Mucosa of rectum (tissue), 2 donors: ENCODE measurements at regions not wholly inside any gene's neighbourhood (a gene's known extent, or its start where the extent isn't known, plus 50 kb on each side); places are given as distances from the start of the nearest gene placed in this dataset.

Source experiments
- H3K27ac ChIP-seq, 2 donors: one replicate each; pipeline ENCODE4 v1.7.0; 2013; ENCODE audit warnings: inconsistent platforms in 2 of 2, low read depth in 2 of 2, low read length in 2 of 2
- H3K27me3 ChIP-seq, 2 donors: one replicate each; pipeline ENCODE4 v1.7.0; 2013; ENCODE audit warnings: low read length in 2 of 2; ENCODE audit not compliant: control insufficient read depth in 2 of 2, insufficient read depth in 2 of 2
- H3K36me3 ChIP-seq, 2 donors: one replicate each; pipeline ENCODE4 v1.7.0; 2013; ENCODE audit warnings: low read length in 2 of 2; ENCODE audit not compliant: control insufficient read depth in 2 of 2, insufficient read depth in 2 of 2
- H3K4me1 ChIP-seq, 2 donors: one replicate each; pipeline ENCODE4 v1.7.0; 2013; ENCODE audit warnings: low read length in 2 of 2, mild to moderate bottlenecking in 1 of 2; ENCODE audit not compliant: control insufficient read depth in 2 of 2, insufficient read depth in 2 of 2
- H3K4me3 ChIP-seq, 2 donors: one replicate each; pipeline ENCODE4 v1.7.0; 2013; ENCODE audit warnings: low read length in 2 of 2
- H3K9ac ChIP-seq, 2 donors: one replicate each; pipeline ENCODE4 v1.7.0; 2013; ENCODE audit warnings: low read length in 2 of 2, low read depth in 1 of 2, mild to moderate bottlenecking in 1 of 2
- H3K9me3 ChIP-seq, 2 donors: one replicate each; pipeline ENCODE4 v1.7.0; 2013; ENCODE audit warnings: low read length in 2 of 2; ENCODE audit not compliant: control insufficient read depth in 2 of 2
- donor health status: healthy.
- donor health status: Normal muscosa, but diverticular disease.

- no peaks in the 10 kb centered on the region for H3K27me3 ChIP-seq
- H3K4me3 ChIP-seq, result no peak overlapping the region
- H3K9ac ChIP-seq, result no peak overlapping the region
- no peaks in the 10 kb centered on the region for H3K9me3 ChIP-seq
- H3K27ac ChIP-seq, result no peak overlapping the region
- H3K4me1 ChIP-seq, result peaks cover 0 to 3% of the 10 kb centered on the region in 2 donors
- no peaks in the 10 kb centered on the region for H3K36me3 ChIP-seq
Observed at GRCh38 chr12:92650228-92650822, 52.5 kb upstream of the PLEKHG7 start.

DNA sequence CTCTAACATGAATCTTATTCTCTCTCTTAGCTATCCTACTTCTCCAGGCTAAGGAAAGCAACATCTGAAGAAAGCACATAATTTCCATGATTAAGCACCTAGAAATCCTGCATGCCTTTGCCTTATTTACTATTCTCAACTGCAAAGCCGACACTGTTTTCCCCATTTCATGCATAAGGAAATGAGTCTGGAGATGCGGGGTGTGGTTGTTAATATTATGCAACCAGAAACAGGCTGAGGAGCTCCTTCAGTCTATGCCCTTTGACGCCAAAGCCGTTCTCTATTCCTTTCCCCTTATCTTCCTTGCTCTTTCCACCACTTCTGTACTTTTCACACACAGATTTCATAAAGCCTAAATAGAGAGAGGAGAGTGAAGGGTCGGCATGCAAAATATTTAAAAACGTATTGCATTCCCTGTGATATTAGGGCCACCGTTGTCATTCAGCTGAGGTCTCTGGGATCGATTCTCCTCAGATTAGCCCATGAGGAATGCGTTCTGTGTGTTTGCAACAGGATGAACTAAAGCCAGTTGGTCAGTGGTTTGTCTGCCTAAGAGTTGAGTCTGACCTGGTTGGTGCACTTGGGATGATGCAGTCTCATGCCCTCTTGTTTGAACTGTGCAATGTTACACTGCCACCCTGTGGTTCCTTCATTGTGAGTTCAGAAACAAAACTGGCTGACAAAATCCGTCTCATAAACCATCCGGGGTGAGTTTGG, 53.1 kb upstream of the PLEKHG7 start:
- Histone ChIP-seq H3K4me3 (no peak overlapping the region), H3K4me1 (peaks cover 0 to 3% of the 10 kb centered on the region in 2 donors), H3K9me3 (no peaks in the 10 kb centered on the region), H3K9ac (no peak overlapping the region), H3K27ac (no peak overlapping the region), H3K36me3 (no peaks in the 10 kb centered on the region), H3K27me3 (no peaks in the 10 kb centered on the region)

DNA sequence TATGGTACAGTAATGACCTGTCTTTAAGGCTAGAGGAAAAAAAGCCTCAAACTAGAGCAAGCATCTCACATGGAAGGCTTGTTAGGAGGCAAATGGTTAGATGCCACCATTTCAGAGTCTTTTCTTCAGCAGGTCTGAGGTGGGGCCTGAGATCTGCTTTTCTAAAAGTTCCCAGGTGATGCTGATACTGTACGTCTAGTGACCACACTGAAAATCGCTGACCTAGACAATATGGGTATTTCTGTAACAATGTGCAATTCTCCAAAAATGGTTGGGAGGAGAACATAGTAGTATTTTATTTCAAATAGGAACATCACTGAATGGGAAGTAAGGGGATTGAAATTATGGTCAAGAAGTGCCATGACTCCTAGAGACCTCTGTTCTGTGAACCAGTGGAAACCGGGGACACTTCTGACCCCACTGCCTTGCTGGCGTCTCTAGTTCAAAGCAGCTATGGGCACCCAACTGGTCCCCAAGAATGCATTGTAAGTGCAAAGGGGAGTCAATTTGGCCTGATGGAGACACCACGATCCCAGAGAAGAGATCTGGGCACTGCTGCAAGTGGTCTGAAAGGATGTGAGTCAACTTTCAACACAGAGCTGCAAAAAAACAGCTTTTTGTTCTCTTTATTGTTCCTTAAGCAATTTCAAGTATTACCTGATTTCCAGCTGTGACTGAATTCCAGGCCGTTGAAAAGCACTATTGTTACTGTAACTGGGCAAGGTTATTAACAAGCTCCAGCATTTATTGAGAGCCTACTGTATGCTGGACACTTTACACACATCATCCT, 54.4 kb upstream of the PLEKHG7 start:
- no peak overlapping the region for H3K27ac ChIP-seq
- no peaks in the 10 kb centered on the region for H3K36me3 ChIP-seq
- H3K9ac ChIP-seq, result no peak overlapping the region
- H3K27me3 ChIP-seq, result no peaks in the 10 kb centered on the region
- no peak overlapping the region for H3K4me3 ChIP-seq
- H3K4me1 ChIP-seq, result peaks cover 0 to 3% of the 10 kb centered on the region in 2 donors
- H3K9me3 ChIP-seq, result no peaks in the 10 kb centered on the region

DNA sequence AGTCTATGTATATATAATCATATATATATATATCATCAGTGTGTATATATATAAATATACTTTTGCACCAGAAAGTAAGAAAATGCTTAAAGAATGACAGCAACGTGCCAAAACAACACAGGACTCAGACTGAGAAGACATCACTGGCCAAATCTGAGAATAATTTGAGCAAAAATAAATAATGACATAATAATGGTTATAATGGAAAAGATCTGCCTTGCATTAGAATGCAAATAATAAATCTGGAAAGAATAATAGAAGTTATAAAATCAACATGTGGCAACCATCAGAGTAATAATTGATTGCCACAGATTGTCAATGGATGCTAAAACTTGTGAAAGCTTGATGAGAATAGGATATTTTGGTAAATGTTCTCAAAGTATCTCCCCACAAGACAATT, 61.5 kb upstream of the PLEKHG7 start:
- no peaks in the 10 kb centered on the region for H3K9me3 ChIP-seq
- H3K4me3 ChIP-seq, result no peak overlapping the region
- H3K4me1 ChIP-seq, result no peaks in the 10 kb centered on the region
- H3K27ac ChIP-seq, result no peak overlapping the region
- no peak overlapping the region for H3K9ac ChIP-seq
- H3K27me3 ChIP-seq, result no peaks in the 10 kb centered on the region
- H3K36me3 ChIP-seq, result no peaks in the 10 kb centered on the region

DNA sequence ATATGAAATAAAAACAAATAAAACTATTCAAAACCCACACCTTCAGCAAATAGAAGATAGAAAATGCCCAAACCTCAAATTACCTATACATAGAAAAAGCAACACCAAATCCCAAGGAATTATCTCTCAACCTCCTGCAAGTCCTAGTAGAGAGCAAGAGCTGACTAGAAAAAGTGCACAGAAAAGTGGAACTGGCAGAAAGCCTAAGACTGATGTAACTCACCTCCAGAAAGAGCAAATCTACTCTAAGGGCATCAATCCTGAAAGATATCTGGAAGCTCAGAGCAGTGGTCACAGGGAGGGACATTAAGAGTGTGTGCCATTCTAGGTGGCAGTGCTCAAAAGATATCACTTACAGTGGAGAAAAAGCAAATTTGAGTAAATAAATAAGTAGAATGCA, 62.1 kb upstream of the PLEKHG7 start:
- Histone ChIP-seq H3K9ac (no peak overlapping the region), H3K4me1 (no peaks in the 10 kb centered on the region), H3K27me3 (no peaks in the 10 kb centered on the region), H3K27ac (no peak overlapping the region), H3K9me3 (no peaks in the 10 kb centered on the region), H3K4me3 (no peak overlapping the region), H3K36me3 (no peaks in the 10 kb centered on the region)

- Histone ChIP-seq H3K9ac (no peak overlapping the region), H3K36me3 (no peaks in the 10 kb centered on the region), H3K9me3 (no peaks in the 10 kb centered on the region), H3K4me3 (no peak overlapping the region), H3K27me3 (no peaks in the 10 kb centered on the region), H3K27ac (no peak overlapping the region), H3K4me1 (no peaks in the 10 kb centered on the region)
Observed at GRCh38 chr12:92639017-92639416, 63.8 kb upstream of the PLEKHG7 start.

DNA sequence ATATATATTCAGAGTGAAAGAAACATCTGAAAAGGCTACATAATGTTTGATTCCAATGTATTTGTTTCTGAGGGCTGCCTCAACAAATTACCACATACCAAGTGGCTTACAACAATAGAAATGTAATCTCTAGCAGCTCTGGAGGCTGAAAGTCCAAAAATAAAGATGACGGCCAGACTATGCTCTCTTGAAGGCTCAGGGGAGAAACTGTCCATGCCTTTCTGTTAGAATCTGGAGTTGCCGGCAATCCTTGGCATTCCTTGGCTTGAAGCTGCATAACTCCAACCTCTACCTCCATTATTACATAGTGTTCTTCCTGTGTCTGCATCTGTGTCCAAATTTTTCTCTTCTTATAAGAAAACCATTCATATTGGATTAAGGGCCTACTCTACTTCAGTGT, 68.1 kb upstream of the PLEKHG7 start:
- H3K27me3 ChIP-seq, result no peaks in the 10 kb centered on the region
- no peaks in the 10 kb centered on the region for H3K4me1 ChIP-seq
- H3K27ac ChIP-seq, result no peak overlapping the region
- H3K9me3 ChIP-seq, result no peaks in the 10 kb centered on the region
- H3K36me3 ChIP-seq, result no peaks in the 10 kb centered on the region
- H3K9ac ChIP-seq, result no peak overlapping the region
- H3K4me3 ChIP-seq, result no peak overlapping the region

DNA sequence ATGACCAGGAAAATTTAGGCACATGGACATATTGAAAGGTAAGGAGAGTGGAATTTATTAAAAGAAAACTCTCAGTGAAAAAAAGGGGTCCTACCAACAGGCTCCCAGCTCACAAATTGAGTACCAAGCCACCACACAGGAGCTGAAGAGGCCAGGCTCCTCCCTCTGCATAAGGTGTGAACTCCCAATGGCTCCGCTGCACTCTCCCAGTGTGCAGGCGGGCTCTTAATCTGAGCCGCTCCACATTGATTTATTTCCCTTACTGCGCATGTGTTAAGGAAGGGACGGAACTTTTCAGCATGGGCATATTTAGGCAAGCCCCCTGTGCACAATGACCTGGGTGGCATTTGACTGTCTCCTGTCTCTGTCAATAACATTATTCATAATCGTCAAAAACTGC, 68.6 kb upstream of the PLEKHG7 start:
- H3K9me3 ChIP-seq, result no peaks in the 10 kb centered on the region
- H3K27ac ChIP-seq, result no peak overlapping the region
- no peaks in the 10 kb centered on the region for H3K4me1 ChIP-seq
- no peak overlapping the region for H3K9ac ChIP-seq
- H3K36me3 ChIP-seq, result no peaks in the 10 kb centered on the region
- H3K4me3 ChIP-seq, result no peak overlapping the region
- no peaks in the 10 kb centered on the region for H3K27me3 ChIP-seq

- H3K4me1 ChIP-seq, result no peaks in the 10 kb centered on the region
Observed at GRCh38 chr12:92630968-92631367, 71.8 kb upstream of the PLEKHG7 start.

GRCh38 chr12:92629349-92630065, 73.3 kb upstream of the PLEKHG7 start:
- H3K4me1 ChIP-seq, result no peaks in the 10 kb centered on the region
- no peak overlapping the region for H3K27ac ChIP-seq
- H3K9ac ChIP-seq, result no peak overlapping the region
- H3K4me3 ChIP-seq, result no peak overlapping the region
- H3K27me3 ChIP-seq, result no peaks in the 10 kb centered on the region
- H3K9me3 ChIP-seq, result no peaks in the 10 kb centered on the region
- H3K36me3 ChIP-seq, result no peaks in the 10 kb centered on the region

More at GRCh38 chr12:92630968-92631367, 71.8 kb upstream of the PLEKHG7 start:
- Histone ChIP-seq H3K9ac (no peak overlapping the region), H3K36me3 (no peaks in the 10 kb centered on the region), H3K4me3 (no peak overlapping the region), H3K27me3 (no peaks in the 10 kb centered on the region), H3K9me3 (no peaks in the 10 kb centered on the region), H3K27ac (no peak overlapping the region)
